ENCODE measurements at regions not wholly inside any gene's neighbourhood (a gene's known extent, or its start where the extent isn't known, plus 50 kb on each side); places are given as distances from the start of the nearest gene placed in this dataset.

DNA sequence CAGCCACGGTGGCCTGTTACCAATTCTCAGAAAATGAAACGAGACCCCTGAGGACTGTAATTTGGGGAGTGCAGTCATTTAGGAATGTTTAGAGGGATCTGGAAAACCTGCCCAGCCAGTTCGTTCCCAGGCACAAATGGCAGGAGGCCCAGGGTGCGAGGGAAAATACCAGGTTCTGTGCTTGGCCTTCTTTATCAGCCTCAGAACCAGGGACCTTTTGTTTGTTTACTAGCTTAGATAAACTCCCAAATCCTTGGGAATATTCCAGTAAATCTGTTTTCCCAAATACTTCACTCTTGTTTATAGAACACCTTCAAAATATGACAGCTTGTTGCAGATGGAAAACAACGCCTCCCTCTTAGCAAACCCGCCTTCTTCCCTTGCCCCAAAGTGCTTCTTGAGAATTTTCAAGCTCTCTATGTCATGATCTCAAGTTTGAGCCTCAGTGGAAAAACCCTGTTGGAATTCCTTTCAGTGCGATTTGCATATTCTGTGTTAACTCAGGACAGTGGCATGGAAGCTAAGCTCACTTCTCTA, 400.3 kb upstream of the SMIM21 start:
- no TSS peak for BruUV-seq (replicated peaks)
- H3K9ac ChIP-seq (ENCODE audit: insufficient read depth in 1 of 2, low read depth in 2 of 2, low read length in 2 of 2), result no peak overlapping the region
- intact Hi-C loops (cut with micrococcal nuclease) (no loop called here), in situ Hi-C loops (cut with MboI) (no loop called here)
- H3K27ac ChIP-seq (ENCODE audit: extremely low read depth, low read depth, low read length), result no peak overlapping the region
- H2AFZ ChIP-seq (ENCODE audit: low read depth, low read length), result no peak overlapping the region
- no peaks in the 10 kb centered on the region for H4K20me1 ChIP-seq (replicated peaks; ENCODE audit: control insufficient read depth, insufficient read depth, low read length)
- H3K79me2 ChIP-seq (ENCODE audit: control insufficient read depth, insufficient read depth, low read length), result no peaks in the 10 kb centered on the region
- H3K27me3 ChIP-seq (ENCODE audit: control insufficient read depth in 2 of 2, insufficient read depth in 2 of 2, low read length in 2 of 2), result no peaks in the 10 kb centered on the region
- ATAC-seq, result no peak
- H3K4me1 ChIP-seq (replicated peaks in 1 of 2; ENCODE audit: control insufficient read depth in 2 of 2, insufficient read depth in 2 of 2, low read length in 2 of 2), result no peaks in the 10 kb centered on the region
- POLR2A ChIA-PET, result no interaction called here
- H3K4me2 ChIP-seq (ENCODE audit: insufficient read depth, low read length), result no peak overlapping the region
- no peaks in the 10 kb centered on the region for H3K9me1 ChIP-seq (ENCODE audit: control insufficient read depth, insufficient read depth, low read length)
- FAIRE-seq, result no peak
- H3K9me3 ChIP-seq (replicated peaks; ENCODE audit: control insufficient read depth, insufficient read depth, low read depth, low read length), result no peaks in the 10 kb centered on the region
- no peaks in the 10 kb centered on the region for H3K36me3 ChIP-seq (ENCODE audit: control insufficient read depth, insufficient read depth, low read length)
- CTCF ChIA-PET (ENCODE audit: low intra/inter-chr PET ratio), result no interaction called here
- H3K4me3 ChIP-seq, result no peak overlapping the region
- 0% methylated on average over 7 of the region's 7 CpGs for WGBS (ENCODE audit: insufficient coverage, low coverage, missing lambda C conversion rate)
- TF ChIP-seq ZBTB8A (IDR thresholded peaks at IDR 0.05; ENCODE audit: partially characterized antibody) (no peak), FOXM1 (IDR thresholded peaks at IDR 0.05; ENCODE audit: low read depth) (no peak), FOXM1 (CRISPR knock-in tag; IDR thresholded peaks at IDR 0.05; ENCODE audit: low read depth) (no peak), ZNF778 (CRISPR knock-in tag; IDR thresholded peaks at IDR 0.05) (no peak), EP400 (IDR thresholded peaks at IDR 0.05) (no peak)
- TF ChIP-seq, protein P1, sequence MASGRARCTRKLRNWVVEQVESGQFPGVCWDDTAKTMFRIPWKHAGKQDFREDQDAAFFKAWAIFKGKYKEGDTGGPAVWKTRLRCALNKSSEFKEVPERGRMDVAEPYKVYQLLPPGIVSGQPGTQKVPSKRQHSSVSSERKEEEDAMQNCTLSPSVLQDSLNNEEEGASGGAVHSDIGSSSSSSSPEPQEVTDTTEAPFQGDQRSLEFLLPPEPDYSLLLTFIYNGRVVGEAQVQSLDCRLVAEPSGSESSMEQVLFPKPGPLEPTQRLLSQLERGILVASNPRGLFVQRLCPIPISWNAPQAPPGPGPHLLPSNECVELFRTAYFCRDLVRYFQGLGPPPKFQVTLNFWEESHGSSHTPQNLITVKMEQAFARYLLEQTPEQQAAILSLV (tag; IDR thresholded peaks at IDR 0.05), result no peak
- TF ChIP-seq, protein P2, sequence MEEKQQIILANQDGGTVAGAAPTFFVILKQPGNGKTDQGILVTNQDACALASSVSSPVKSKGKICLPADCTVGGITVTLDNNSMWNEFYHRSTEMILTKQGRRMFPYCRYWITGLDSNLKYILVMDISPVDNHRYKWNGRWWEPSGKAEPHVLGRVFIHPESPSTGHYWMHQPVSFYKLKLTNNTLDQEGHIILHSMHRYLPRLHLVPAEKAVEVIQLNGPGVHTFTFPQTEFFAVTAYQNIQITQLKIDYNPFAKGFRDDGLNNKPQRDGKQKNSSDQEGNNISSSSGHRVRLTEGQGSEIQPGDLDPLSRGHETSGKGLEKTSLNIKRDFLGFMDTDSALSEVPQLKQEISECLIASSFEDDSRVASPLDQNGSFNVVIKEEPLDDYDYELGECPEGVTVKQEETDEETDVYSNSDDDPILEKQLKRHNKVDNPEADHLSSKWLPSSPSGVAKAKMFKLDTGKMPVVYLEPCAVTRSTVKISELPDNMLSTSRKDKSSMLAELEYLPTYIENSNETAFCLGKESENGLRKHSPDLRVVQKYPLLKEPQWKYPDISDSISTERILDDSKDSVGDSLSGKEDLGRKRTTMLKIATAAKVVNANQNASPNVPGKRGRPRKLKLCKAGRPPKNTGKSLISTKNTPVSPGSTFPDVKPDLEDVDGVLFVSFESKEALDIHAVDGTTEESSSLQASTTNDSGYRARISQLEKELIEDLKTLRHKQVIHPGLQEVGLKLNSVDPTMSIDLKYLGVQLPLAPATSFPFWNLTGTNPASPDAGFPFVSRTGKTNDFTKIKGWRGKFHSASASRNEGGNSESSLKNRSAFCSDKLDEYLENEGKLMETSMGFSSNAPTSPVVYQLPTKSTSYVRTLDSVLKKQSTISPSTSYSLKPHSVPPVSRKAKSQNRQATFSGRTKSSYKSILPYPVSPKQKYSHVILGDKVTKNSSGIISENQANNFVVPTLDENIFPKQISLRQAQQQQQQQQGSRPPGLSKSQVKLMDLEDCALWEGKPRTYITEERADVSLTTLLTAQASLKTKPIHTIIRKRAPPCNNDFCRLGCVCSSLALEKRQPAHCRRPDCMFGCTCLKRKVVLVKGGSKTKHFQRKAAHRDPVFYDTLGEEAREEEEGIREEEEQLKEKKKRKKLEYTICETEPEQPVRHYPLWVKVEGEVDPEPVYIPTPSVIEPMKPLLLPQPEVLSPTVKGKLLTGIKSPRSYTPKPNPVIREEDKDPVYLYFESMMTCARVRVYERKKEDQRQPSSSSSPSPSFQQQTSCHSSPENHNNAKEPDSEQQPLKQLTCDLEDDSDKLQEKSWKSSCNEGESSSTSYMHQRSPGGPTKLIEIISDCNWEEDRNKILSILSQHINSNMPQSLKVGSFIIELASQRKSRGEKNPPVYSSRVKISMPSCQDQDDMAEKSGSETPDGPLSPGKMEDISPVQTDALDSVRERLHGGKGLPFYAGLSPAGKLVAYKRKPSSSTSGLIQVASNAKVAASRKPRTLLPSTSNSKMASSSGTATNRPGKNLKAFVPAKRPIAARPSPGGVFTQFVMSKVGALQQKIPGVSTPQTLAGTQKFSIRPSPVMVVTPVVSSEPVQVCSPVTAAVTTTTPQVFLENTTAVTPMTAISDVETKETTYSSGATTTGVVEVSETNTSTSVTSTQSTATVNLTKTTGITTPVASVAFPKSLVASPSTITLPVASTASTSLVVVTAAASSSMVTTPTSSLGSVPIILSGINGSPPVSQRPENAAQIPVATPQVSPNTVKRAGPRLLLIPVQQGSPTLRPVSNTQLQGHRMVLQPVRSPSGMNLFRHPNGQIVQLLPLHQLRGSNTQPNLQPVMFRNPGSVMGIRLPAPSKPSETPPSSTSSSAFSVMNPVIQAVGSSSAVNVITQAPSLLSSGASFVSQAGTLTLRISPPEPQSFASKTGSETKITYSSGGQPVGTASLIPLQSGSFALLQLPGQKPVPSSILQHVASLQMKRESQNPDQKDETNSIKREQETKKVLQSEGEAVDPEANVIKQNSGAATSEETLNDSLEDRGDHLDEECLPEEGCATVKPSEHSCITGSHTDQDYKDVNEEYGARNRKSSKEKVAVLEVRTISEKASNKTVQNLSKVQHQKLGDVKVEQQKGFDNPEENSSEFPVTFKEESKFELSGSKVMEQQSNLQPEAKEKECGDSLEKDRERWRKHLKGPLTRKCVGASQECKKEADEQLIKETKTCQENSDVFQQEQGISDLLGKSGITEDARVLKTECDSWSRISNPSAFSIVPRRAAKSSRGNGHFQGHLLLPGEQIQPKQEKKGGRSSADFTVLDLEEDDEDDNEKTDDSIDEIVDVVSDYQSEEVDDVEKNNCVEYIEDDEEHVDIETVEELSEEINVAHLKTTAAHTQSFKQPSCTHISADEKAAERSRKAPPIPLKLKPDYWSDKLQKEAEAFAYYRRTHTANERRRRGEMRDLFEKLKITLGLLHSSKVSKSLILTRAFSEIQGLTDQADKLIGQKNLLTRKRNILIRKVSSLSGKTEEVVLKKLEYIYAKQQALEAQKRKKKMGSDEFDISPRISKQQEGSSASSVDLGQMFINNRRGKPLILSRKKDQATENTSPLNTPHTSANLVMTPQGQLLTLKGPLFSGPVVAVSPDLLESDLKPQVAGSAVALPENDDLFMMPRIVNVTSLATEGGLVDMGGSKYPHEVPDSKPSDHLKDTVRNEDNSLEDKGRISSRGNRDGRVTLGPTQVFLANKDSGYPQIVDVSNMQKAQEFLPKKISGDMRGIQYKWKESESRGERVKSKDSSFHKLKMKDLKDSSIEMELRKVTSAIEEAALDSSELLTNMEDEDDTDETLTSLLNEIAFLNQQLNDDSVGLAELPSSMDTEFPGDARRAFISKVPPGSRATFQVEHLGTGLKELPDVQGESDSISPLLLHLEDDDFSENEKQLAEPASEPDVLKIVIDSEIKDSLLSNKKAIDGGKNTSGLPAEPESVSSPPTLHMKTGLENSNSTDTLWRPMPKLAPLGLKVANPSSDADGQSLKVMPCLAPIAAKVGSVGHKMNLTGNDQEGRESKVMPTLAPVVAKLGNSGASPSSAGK (IDR thresholded peaks at IDR 0.05), result no peak
- no peak for DNase-seq (ENCODE audit: extremely low read depth in 1 of 4, low spot score in 3 of 4)

Measured in K562 (cell line).